Keratinocyte (primary cell): ENCODE measurements at regions not wholly inside any gene's neighbourhood (a gene's known extent, or its start where the extent isn't known, plus 50 kb on each side); places are given as distances from the start of the nearest gene placed in this dataset.

Source experiments
- DNase-seq: peaks from one replicate; pipeline ENCODE4 v3.0.0-alpha.2; 2011; ENCODE audit warnings: low read depth, missing footprints, low spot score
- FAIRE-seq: peaks from 2 replicates; lab custom pipeline; 2011; peaks lifted over from hg19 to GRCh38; lab: Jason Lieb, UNC
- H2AFZ ChIP-seq: 2 replicates; pipeline ENCODE4 v1.6.0; 2012; ENCODE audit warnings: low read length, control low read depth, inconsistent platforms; ENCODE audit not compliant: control insufficient read depth
- H3K27ac ChIP-seq: 2 replicates; pipeline ENCODE4 v1.5.1; 2011; ENCODE audit warnings: low read length; ENCODE audit not compliant: control insufficient read depth, insufficient read depth
- H3K27me3 ChIP-seq: 3 replicates; pipeline ENCODE4 v1.6.0; 2011; ENCODE audit warnings: low read length; ENCODE audit not compliant: control insufficient read depth, insufficient read depth; ENCODE audit errors: extremely low read depth
- H3K36me3 ChIP-seq, 2 experiments: 2 replicates in 1 of 2; 3 replicates in 1 of 2; pipeline ENCODE4 v1.5.1; 2011; ENCODE audit warnings: low read length in 2 of 2, mild to moderate bottlenecking in 1 of 2; ENCODE audit not compliant: control insufficient read depth in 2 of 2, insufficient read depth in 2 of 2; ENCODE audit errors: extremely low read depth in 1 of 2
- H3K4me1 ChIP-seq: 3 replicates; pipeline ENCODE4 v1.5.1; 2011; ENCODE audit warnings: low read length; ENCODE audit not compliant: control insufficient read depth, insufficient read depth; ENCODE audit errors: extremely low read depth
- H3K4me2 ChIP-seq: 3 replicates; pipeline ENCODE4 v1.6.0; 2011; ENCODE audit warnings: low read depth, low read length; ENCODE audit not compliant: control insufficient read depth, insufficient read depth; ENCODE audit errors: extremely low read depth
- H3K4me3 ChIP-seq, 3 experiments: fragments of 200-600 bp in 1 of 3; sonication (generic) in 1 of 3; 2 replicates in 2 of 3; 3 replicates in 1 of 3; pipeline ENCODE4 v1.5.1; 2011 to 2016; ENCODE audit warnings: low read length in 3 of 3, mild to moderate bottlenecking in 3 of 3, control low read depth in 2 of 3, inconsistent platforms in 1 of 3, low read depth in 1 of 3, mixed read lengths in 1 of 3, mixed run types in 1 of 3, moderate library complexity in 1 of 3; ENCODE audit not compliant: control insufficient read depth in 2 of 3, insufficient read depth in 2 of 3; ENCODE audit errors: extremely low read depth in 1 of 3
- H3K79me2 ChIP-seq: 2 replicates; pipeline ENCODE4 v1.6.0; 2012; ENCODE audit warnings: low read length; ENCODE audit not compliant: control insufficient read depth, insufficient read depth
- H3K9ac ChIP-seq: 3 replicates; pipeline ENCODE4 v1.6.0; 2011; ENCODE audit warnings: low read length; ENCODE audit not compliant: control insufficient read depth, insufficient read depth; ENCODE audit errors: extremely low read depth
- H3K9me1 ChIP-seq: 3 replicates; pipeline ENCODE4 v1.6.0; 2011; ENCODE audit warnings: low read length; ENCODE audit not compliant: control insufficient read depth, insufficient read depth; ENCODE audit errors: extremely low read depth
- H3K9me3 ChIP-seq: 2 replicates; pipeline ENCODE4 v1.5.1; 2012; ENCODE audit warnings: low read depth, low read length; ENCODE audit not compliant: control insufficient read depth
- H4K20me1 ChIP-seq: 3 replicates; pipeline ENCODE4 v1.6.0; 2011; ENCODE audit warnings: low read length; ENCODE audit not compliant: control insufficient read depth, insufficient read depth; ENCODE audit errors: extremely low read depth
- EZH2 ChIP-seq: IDR thresholded peaks from one replicate; pipeline ENCODE4 v1.6.1; 2012; ENCODE audit warnings: inconsistent platforms, mild to moderate bottlenecking, low read length, moderate library complexity
- dilution Hi-C: fragments of 300-500 bp; cut with MboI; formaldehyde crosslinking; loops from one replicate; pipeline ENCODE4 v1.7.0; 2020; ENCODE audit warnings: low sequenced_read_pairs; ENCODE audit not compliant: extremely low pct_ligation_motif_present
- TF ChIP-seq, protein P1 (sequence below), 3 experiments: IDR thresholded peaks in 1 of 3; conservative IDR thresholded peaks in 1 of 3; optimal IDR thresholded peaks in 1 of 3; 2 replicates in 2 of 3; 3 replicates in 1 of 3; pipeline versions ENCODE3 to v1.5.1; 2011; ENCODE audit warnings: low read length in 3 of 3, mild to moderate bottlenecking in 3 of 3, moderate library complexity in 2 of 3, control low read depth in 1 of 3, inconsistent platforms in 1 of 3; ENCODE audit not compliant: insufficient read depth in 2 of 3; ENCODE audit errors: extremely low read depth in 1 of 3

DNA sequence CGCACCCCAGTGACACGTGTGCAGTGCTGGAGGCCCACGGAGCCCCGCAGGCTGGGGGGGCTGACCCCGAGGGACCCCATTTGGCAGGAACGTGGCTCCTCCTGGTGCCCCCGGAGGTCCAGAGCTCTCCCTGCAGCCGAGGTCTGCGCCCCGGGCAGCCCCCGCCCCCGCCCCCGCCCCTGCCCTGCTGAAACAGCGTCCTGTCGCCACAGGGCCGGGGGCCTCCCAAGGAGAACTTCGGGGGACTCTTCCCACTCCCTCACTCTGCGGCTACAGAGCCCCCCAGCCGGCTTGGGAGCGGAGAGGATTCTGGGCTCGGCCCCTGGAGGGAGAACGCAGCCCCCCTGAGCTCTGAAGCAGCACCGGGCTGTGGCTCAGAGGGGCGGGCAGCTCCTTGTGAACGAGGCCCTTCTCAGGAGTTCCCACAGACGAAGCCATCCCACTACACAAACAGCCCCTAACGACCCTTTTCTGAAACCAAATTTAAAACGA lies 115.2 kb downstream of the DLL1 start:
- no peak for DNase-seq
- H3K27me3 ChIP-seq, result no peaks in the 10 kb centered on the region
- H3K9me1 ChIP-seq, result no peaks in the 10 kb centered on the region
- no peak for FAIRE-seq
- dilution Hi-C loops, result no loop called here
- H3K36me3 ChIP-seq, result no peaks in the 10 kb centered on the region
- no peaks in the 10 kb centered on the region for H3K79me2 ChIP-seq
- peaks cover 4% of the 10 kb centered on the region for H3K9me3 ChIP-seq
- no peak overlapping the region for H3K4me2 ChIP-seq
- H3K9ac ChIP-seq, result no peak overlapping the region
- H2AFZ ChIP-seq, result no peak overlapping the region
- H3K27ac ChIP-seq, result no peak overlapping the region
- TF ChIP-seq, protein P1, sequence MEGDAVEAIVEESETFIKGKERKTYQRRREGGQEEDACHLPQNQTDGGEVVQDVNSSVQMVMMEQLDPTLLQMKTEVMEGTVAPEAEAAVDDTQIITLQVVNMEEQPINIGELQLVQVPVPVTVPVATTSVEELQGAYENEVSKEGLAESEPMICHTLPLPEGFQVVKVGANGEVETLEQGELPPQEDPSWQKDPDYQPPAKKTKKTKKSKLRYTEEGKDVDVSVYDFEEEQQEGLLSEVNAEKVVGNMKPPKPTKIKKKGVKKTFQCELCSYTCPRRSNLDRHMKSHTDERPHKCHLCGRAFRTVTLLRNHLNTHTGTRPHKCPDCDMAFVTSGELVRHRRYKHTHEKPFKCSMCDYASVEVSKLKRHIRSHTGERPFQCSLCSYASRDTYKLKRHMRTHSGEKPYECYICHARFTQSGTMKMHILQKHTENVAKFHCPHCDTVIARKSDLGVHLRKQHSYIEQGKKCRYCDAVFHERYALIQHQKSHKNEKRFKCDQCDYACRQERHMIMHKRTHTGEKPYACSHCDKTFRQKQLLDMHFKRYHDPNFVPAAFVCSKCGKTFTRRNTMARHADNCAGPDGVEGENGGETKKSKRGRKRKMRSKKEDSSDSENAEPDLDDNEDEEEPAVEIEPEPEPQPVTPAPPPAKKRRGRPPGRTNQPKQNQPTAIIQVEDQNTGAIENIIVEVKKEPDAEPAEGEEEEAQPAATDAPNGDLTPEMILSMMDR (optimal IDR thresholded peaks at IDR 0.05 in 1 of 3, IDR thresholded peaks at IDR 0.05 in 1 of 3, conservative IDR thresholded peaks at IDR 0.05 in 1 of 3; ENCODE audit: extremely low read depth in 1 of 3, insufficient read depth in 2 of 3, low read length in 3 of 3), result no peak
- TF ChIP-seq EZH2, result no peak
- H3K4me3 ChIP-seq, result no peak overlapping the region
- H3K4me1 ChIP-seq, result peaks cover 28% of the 10 kb centered on the region
- H4K20me1 ChIP-seq, result no peaks in the 10 kb centered on the region

DNA sequence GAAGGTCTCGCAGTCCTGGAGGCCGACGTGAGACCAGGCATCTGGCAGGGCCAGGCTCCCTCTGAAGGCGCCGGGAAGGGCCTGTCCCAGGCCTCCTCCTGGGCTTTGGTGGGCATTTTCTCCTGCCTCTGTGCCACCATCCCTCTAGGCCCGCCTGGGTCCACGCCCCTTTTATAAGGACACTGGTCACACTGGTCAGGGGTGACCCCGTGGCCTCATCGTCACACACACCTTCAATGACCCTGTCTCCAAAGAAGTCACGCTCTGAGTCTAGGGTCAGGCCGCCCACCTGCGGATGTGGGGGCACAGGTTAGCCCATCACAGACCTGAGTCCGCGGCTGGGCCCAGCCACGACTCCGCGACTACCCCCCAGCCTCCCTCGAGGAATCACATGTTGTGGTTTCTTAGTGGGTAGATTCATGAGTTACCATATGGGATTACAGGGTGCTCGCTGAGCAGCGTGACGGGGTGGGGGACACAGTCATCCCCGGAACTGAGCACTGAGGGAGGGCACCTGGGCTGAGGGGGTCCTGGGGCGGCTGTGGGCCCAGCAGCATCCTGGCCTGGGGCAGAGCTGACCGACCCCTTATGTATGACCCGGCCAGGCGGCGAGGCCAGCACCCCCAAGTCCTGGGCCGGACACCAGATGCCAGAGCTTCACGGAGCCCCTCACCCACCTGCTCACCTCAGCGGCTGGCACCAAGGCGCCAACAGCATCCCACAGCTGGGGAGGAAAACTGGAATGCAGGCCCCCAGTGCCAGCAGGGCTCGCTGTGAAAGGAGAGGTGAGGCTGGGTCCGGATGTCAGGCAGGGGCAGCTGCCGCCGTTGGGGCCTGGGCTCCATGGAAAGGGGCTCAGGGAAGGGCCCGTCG lies 115.9 kb downstream of the DLL1 start:
- Histone ChIP-seq H3K4me1 (peaks cover 25% of the 10 kb centered on the region), H3K9me3 (peaks cover 2% of the 10 kb centered on the region), H3K36me3 (no peaks in the 10 kb centered on the region), H3K27ac (no peak overlapping the region), H3K4me3 (no peak overlapping the region), H3K9ac (no peak overlapping the region), H3K27me3 (no peaks in the 10 kb centered on the region), H3K4me2 (no peak overlapping the region), H3K9me1 (no peaks in the 10 kb centered on the region), H2AFZ (no peak overlapping the region), H3K79me2 (no peaks in the 10 kb centered on the region), H4K20me1 (no peaks in the 10 kb centered on the region)
- DNase-seq, result no peak
- no peak for TF ChIP-seq EZH2
- TF ChIP-seq, protein P1 (optimal IDR thresholded peaks at IDR 0.05 in 1 of 3, IDR thresholded peaks at IDR 0.05 in 1 of 3, conservative IDR thresholded peaks at IDR 0.05 in 1 of 3; ENCODE audit: extremely low read depth in 1 of 3, insufficient read depth in 2 of 3, low read length in 3 of 3), result no peak
- dilution Hi-C loops, result no loop called here
- no peak for FAIRE-seq
